ENCODE measurements at regions not wholly inside any gene's neighbourhood (a gene's known extent, or its start where the extent isn't known, plus 50 kb on each side); places are given as distances from the start of the nearest gene placed in this dataset.

- no peak for DNase-seq
These were observed 505.5 kb downstream of the LMO4 start for GRCh38 chr1:87834151-87834550.

DNA sequence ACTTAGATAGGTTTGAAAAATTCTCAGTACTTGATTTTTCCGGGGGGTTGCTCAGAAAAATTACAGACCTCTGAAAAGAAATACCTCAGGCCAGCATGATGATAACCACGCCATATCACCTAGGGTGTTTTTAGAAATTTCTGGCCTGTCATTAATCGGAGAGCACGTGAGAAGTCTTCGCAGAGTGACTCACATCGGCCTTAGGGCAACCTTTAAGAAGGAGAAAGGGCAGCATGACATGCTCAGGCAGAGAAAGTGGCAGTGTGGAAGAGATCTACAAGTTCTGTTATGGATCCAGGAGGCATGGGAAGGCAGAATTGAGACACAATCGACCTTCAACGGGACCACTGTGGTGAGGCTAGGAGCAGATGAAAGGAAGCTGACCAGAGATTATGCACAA is 506.3 kb downstream of the LMO4 start:
- no peak for DNase-seq

- no peak for DNase-seq
These were observed 512.1 kb downstream of the LMO4 start for GRCh38 chr1:87840767-87841166.

DNA sequence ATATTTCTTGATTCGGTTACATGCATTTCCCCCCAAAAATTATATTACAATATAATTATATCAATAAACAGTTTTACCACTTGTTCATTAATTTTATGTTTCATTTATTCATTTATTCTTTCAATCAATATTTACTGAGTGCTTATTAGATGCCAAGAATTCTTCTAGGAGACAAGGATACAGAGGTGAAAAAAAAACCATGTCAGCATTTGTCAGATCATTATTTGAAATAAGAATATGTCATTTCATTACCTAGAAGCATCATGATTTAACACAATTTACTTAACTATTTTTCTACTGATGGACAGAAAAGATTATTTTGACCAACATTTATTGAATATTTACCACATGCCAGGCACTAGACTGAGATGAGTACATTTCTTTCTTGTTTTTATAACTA is 512.7 kb downstream of the LMO4 start:
- DNase-seq, result no peak

- no peak for DNase-seq
These were observed 513.5 kb downstream of the LMO4 start for GRCh38 chr1:87842156-87842555.

- DNase-seq, result no peak
These were observed 515.6 kb downstream of the LMO4 start for GRCh38 chr1:87844251-87844650.

DNA sequence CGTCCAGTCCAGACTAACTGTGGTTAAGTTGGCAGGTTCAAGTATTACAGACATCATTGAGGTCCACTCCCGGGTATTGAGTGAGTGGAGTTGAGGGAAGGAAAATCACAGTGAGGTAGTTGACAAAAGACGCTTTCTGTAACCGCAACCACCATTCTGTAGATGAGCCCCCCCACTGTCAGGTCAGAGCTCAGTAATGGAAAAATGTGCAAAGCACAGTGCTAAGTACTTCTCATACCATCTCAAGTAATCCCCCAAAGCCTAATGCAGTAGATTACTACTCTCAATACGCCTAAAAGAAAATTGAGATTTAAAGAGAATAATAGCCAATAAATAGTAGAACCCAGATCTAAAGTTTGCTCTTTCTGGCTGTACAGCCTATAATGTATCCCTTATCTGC is 522.8 kb downstream of the LMO4 start:
- no peak for DNase-seq

DNA sequence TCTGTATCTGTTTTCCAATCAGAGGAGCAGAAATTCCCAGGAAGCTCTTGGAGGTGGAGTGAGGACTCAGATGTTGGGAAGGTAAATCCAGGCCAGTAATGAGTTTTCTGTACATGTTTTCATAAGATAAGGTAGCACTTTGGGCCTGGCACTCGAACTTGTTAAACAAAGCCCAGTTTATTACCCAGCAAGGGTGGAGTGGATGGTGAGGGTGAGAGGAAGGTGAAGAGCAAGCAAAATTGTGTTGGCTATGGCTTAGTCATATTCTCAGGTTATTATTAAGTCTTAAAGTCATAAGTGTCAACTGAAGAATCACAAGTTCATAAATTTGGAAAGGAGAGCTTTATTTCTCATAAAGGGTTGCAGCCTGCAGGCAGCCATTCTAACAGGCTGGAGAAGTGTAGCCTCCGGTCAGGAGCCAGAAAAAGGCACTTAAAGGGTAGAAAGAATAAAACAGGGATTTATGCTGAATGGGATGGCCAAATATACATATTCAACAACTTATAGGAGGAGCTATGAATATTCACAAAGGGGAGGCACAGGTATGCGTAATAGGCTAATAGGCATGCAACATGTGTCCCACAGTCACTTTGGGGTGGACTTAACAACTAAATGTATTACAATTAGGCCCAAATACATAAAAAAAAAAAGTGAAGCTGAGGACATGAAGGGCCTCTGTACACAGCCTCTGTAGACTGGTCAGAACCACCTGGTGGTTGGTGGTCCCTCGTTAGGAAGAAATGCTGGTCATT is 523.9 kb downstream of the LMO4 start:
- DNase-seq, result no peak

DNA sequence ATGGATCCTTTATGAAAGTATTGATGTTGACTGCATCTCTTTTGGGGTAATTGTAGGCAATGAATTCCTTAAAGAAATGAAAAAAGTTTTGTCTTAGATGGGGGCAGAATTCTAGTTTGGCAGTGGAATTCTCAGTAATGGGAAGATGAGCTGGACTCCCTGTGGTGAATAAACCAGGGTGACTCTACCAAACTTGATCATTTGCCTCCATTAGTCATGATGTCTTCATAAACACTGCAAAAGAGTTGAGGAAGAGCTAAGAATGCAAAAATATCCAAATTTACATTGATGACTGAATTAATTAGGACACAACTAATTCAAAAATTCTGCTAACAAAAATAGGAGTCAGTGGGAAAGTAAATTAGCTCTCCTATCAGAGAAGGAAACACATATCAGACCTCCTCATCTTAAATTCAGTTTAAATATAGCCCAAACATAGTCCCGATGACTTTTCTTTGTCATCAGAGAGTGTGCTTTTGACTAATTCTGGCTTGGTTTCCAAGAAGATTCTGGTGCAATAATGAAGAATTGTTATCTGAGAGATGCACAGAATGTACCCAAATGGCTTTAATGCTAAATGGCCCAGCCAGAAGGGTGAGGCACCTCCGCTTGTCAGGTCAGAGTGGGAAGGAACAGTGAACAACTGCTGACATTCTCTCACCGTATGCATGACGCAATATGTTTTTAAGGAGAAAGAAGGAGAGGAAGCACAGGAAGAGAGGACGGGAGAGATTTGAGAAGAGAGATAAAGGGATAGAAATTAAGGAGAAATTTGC is 525.1 kb downstream of the LMO4 start:
- DNase-seq, result peak; percentile 61

DNA sequence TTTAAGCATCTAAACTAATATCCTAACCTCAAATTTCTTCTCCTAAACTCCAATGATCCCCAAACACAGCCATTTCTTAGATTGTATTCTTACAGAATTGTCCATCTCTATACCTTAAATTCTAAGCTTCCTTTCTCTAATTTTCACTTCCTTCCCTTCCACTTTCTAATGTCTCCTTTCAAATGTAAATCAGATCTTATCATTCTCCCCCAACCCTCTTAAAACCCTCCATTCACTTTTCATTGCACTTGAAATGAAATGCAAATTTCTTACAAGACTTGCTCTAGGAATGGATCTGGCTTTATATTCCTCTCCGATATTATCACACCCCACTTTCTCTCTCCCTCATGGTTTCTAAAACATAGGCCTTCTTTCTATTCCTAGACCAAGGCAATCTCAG is 534.6 kb downstream of the LMO4 start:
- DNase-seq, result no peak

DNA sequence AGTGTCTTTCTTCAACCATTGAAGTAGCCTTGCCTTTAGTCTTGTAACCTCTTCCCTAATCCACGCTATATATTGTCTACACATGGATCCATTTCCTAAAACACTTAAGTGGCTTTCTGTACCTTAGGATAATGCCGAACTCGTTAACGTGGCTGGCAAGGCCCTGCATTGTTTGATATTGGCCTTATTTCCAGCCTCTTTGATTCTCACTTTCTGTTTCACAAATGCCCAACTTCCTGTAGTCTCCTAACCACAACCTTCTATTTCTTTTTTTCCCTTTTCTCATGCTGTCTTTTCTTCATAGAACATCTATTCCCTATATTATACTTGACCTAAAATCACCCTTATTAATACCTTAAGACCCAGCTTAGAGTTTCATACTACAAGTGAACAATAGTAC is 536.0 kb downstream of the LMO4 start:
- no peak for DNase-seq

- DNase-seq, result no peak
These were observed 537.7 kb downstream of the LMO4 start for GRCh38 chr1:87866416-87866815.

DNA sequence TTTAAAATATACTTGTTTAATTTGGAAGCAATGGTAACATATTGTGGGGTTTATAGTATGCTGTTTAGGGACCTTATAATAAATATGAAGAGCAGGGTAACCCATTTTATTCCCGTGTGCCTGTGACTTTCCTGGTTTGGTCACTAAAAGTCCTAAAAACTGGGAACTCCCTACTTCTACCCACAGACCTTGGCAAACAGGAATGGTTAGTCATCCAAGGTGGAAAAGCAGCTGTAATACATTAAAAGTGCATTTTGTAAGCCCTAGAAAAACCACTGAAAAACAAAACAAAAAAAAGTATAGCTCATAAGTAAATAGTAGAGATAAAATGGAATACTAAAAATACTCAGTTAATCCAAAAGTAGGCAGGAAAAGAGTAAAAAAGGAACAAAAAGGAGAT is 538.9 kb downstream of the LMO4 start:
- no peak for DNase-seq

DNA sequence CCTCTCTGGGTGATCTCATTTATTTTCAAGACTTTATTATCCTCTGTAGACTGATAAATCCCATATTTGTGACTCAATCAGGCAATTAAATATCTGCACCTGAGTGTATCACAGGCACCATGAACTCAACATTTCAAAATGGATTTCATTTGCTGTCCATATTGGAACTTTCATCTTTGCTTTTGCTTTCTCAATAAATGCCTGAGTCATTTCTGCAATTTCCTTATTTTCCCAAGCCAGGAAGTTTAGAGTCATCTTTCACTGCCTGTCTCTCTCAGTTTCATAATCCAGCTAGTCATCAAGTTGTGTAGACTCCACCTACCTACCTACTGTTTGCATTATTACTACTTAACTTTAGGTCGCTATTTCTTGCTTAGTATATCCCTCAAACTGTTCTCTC is 540.9 kb downstream of the LMO4 start:
- peak; percentile 68 for DNase-seq

DNA sequence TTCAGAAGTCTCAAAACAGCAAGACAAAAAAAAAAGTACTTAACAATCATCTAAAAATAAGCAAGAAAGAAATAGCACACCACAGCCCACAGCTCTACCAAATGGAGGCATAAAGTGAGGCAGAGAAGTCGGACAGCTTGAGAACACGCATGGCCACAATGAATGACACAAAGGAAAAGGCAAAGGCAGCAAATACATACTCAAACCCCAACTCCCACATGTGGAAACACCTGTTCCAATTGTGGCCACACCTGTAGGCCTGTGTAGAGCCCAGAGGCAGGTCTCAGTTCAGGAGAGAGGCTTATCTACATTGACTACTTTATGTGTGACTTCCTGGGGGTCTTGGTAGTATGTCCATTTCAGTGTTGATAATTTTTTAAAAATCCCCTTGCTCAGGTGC is 543.5 kb downstream of the LMO4 start:
- DNase-seq, result no peak

DNA sequence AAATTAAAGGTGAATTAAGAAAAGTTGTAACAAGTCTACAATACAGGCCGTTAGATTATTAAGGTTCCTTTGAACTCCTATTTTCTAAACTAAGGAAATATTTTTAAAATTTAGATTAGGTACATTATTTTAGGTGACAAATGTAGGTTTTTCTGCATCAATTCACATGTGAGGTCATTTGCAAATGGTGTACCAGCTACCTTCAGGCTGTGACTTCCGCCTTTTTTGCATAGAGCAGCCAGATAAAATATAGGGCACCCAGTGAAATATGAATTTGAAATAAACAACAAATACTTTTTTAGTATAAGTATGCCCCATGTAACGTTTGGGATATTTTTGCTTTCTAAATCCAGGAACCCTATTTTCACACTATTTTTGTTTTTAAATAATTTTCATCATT is 544.0 kb downstream of the LMO4 start:
- no peak for DNase-seq

DNA sequence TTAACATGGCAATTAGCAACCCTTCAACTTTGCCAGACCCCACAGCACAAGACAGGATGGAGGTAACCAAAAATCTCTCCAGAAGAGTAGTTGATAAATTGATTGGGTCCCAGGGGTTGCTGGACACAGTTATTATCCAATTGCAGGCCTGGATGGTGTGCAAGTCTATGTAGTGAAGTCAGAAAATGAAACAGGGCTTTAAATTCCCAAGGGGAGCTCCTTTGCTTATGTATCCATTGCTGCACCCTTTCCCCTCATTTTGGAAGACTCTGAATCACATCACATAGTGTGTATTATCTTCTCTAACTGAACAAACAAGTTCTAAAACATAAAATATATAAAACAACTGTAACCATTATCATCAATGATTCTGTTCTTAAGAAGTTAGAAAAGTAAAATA is 550.2 kb downstream of the LMO4 start:
- no peak for DNase-seq

DNA sequence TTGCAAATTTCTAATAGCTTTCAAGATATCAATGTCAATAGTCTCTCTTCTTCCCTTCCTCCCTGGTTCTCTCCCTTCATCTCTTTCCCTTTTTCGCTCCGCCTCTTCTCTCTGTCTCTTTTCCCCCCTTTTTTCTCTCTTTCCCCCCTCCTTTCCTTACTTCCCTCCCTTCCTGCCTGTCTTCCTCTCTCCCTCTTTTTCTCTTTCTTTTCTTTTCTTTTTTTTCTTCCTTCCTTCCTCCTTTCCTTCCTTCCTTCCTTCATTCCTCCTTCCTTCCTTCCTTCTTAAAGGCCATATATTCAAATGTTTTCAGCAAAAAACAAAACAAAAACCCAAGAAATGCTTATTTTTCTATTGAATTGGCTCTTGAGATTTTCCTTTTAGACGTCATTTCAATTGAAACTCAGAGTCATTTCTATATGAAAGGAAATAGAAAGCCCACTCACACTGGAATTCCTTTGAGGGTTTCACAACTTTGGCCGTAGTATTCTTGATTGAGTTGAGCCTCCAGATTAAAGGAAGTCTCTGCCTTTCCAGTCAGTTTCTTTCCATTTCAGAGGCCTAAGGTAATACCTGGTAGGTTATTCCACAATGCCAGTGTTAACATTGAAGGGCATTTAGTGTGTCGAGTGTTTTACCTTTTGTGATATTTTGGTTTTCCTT is 551.5 kb downstream of the LMO4 start:
- DNase-seq, result no peak

- DNase-seq, result no peak
These were observed 552.1 kb downstream of the LMO4 start for GRCh38 chr1:87880764-87881163.

- DNase-seq, result no peak
These were observed 555.2 kb downstream of the LMO4 start for GRCh38 chr1:87883906-87884305.

DNA sequence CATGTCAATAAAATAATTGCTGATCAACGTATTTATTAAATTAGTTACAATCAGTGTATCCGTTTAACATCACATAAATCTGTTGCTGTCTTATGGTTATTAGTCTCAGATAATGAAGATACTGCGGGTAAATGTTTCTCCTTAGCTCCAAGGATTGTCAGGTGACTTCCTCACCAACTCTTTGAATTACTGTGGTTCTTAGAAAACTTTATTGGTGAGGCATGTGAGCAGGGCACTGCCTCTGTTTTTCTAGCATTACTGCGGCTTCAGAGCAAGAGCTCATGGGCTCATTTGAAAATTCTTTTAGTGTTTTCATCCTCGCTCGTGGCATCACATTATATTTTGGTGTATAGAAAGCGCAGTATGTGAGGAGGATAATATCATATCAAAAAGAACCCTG is 555.9 kb downstream of the LMO4 start:
- DNase-seq, result no peak

DNA sequence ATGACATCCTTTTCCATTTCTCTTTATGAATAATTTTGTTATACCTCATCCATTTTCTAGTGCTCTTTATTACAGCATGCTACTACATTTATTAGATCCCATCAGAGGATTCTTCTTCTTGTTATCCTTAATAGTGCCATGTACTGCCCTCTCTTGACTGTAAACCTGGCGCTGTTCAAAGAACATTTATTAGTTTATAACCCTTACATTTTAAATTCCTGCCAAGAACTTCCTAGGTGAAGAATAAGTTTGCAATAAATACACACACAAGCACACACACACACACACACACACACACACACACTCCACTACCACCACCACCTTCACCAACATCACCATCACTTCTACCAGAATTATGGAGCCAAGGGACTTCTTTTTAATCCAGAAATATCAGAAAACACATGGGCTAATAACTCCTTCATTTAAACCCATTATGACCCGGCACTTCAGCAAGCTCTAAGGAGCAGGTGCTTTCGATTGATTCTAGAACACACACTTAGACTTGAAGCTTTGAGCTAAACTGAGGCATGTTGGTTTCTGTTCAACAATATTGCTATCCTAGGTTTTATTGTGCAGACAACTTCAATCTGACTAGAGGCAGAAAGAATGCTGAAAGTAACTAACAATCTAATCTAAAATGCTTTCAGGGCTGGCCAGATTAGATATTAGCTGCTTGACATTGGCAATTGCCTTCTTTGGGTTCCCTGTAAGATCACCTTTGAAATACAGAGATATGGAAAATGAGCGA is 556.8 kb downstream of the LMO4 start:
- no peak for DNase-seq

- DNase-seq, result no peak
These were observed 558.4 kb downstream of the LMO4 start for GRCh38 chr1:87887100-87887499.

Measured in HCEC 1CT (cell line).